ENCODE measurements at regions not wholly inside any gene's neighbourhood (a gene's known extent, or its start where the extent isn't known, plus 50 kb on each side); places are given as distances from the start of the nearest gene placed in this dataset.
"Not testable (repeated sequence)": the region's sequence is repeated elsewhere in the genome, so short reads cannot be mapped to it uniquely, and the experiment has no call there.

GRCh38 chrX:4642114-4642513, 928.7 kb upstream of the PRKX start:
- ATAC-seq (ENCODE audit: low read depth), result no peak
- H3K4me1 ChIP-seq (ENCODE audit: insufficient read depth, poor library complexity, severe bottlenecking), result no peaks in the 10 kb centered on the region
- no peaks in the 10 kb centered on the region for H3K36me3 ChIP-seq (ENCODE audit: low read depth)
- no peak for DNase-seq (ENCODE audit: low spot score)
- H3K27me3 ChIP-seq (ENCODE audit: insufficient read depth, poor library complexity, severe bottlenecking), result no peaks in the 10 kb centered on the region
- H3K4me3 ChIP-seq (ENCODE audit: severe bottlenecking), result no peak overlapping the region
- no peaks in the 10 kb centered on the region for H3K9me3 ChIP-seq (ENCODE audit: severe bottlenecking)
- TF ChIP-seq CTCF (IDR thresholded peaks at IDR 0.05; ENCODE audit: poor library complexity, severe bottlenecking), result no peak
- H3K27ac ChIP-seq (ENCODE audit: poor library complexity, severe bottlenecking), result no peak overlapping the region

DNA sequence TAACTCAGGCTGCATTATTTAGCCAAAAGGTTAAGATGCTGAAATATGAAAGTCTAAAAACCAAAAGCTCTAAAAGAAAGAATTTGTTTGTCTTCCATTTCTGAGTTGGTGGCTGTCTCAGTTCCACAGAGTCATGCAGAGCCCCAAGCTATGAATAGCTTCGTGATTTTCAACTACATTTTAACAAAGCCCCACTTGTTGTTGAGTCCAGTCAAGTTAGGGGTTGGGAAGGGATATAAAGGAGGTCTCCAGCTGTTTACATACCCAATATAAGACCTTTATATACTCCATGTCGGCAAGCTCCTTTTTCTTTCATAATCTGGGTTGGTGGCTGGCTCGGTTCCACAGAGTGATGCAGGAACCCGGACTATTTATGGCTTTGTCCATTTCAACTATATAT, 924.6 kb upstream of the PRKX start:
- H3K4me1 ChIP-seq (ENCODE audit: insufficient read depth, poor library complexity, severe bottlenecking), result no peaks in the 10 kb centered on the region
- no peaks in the 10 kb centered on the region for H3K27me3 ChIP-seq (ENCODE audit: insufficient read depth, poor library complexity, severe bottlenecking)
- no peak for TF ChIP-seq CTCF (IDR thresholded peaks at IDR 0.05; ENCODE audit: poor library complexity, severe bottlenecking)
- ATAC-seq (ENCODE audit: low read depth), result no peak
- H3K27ac ChIP-seq (ENCODE audit: poor library complexity, severe bottlenecking), result no peak overlapping the region
- H3K4me3 ChIP-seq (ENCODE audit: severe bottlenecking), result no peak overlapping the region
- H3K9me3 ChIP-seq (ENCODE audit: severe bottlenecking), result no peaks in the 10 kb centered on the region
- no peaks in the 10 kb centered on the region for H3K36me3 ChIP-seq (ENCODE audit: low read depth)
- no peak for DNase-seq (ENCODE audit: low spot score)

DNA sequence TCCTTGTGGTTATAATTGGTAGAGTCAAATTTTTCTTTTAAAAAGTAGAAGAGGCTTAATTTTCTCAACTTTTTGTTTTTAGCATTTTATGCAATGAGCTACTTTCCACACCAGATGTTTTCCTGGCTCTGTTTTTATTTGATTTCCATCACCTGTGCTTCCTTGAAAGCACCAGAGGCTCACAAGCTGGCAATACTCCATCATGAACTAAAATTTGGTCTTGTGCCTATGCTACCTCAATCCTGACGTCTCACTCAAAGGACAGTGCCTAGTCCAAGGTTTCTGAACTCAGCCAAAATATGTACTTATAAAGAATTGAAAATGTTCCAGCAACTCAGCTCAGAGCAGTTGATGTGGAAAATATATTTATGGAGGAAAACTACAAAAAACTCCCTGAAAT, 914.0 kb upstream of the PRKX start:
- no peak overlapping the region for H3K4me3 ChIP-seq (ENCODE audit: severe bottlenecking)
- H3K4me1 ChIP-seq (ENCODE audit: insufficient read depth, poor library complexity, severe bottlenecking), result no peaks in the 10 kb centered on the region
- no peaks in the 10 kb centered on the region for H3K36me3 ChIP-seq (ENCODE audit: low read depth)
- H3K9me3 ChIP-seq (ENCODE audit: severe bottlenecking), result no peaks in the 10 kb centered on the region
- DNase-seq (ENCODE audit: low spot score) (no peak), ATAC-seq (ENCODE audit: low read depth) (no peak)
- TF ChIP-seq CTCF (IDR thresholded peaks at IDR 0.05; ENCODE audit: poor library complexity, severe bottlenecking), result no peak
- H3K27me3 ChIP-seq (ENCODE audit: insufficient read depth, poor library complexity, severe bottlenecking), result no peaks in the 10 kb centered on the region
- H3K27ac ChIP-seq (ENCODE audit: poor library complexity, severe bottlenecking), result no peak overlapping the region

DNA sequence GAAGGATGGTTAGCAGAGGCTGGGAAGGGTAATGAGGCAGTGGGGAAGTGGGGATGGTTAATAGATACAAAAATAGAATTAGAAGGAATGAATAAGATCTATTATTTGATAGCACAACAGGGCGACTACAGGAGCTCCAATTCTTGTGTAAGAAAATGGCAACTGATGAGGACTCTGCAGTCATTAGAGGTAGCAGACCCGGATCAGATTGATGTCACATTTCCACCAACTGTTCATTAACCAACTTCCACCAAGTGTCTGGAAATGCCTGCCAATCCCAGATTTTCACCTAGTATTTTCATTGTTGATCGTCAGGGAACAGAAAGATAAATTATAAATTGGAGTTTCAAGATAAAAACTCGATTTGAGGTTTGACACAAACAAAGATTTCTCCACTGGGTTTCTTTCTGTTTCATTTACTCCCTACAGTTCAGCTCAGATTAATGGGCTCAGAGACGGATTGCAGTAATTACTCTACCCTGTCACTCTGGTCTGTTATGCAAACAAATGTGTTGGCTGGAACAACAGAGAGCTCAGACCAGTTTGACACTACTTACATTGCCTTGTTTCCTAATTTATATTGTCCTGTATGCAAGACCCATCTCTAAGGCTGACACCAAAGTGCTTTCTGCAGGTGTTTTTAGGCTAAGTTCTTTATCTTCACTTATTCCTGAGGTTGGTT, 909.2 kb upstream of the PRKX start:
- DNase-seq (ENCODE audit: low spot score), result no peak
- Histone ChIP-seq H3K27me3 (ENCODE audit: insufficient read depth, poor library complexity, severe bottlenecking) (no peaks in the 10 kb centered on the region), H3K4me3 (ENCODE audit: severe bottlenecking) (no peak overlapping the region), H3K4me1 (ENCODE audit: insufficient read depth, poor library complexity, severe bottlenecking) (no peaks in the 10 kb centered on the region), H3K27ac (ENCODE audit: poor library complexity, severe bottlenecking) (no peak overlapping the region), H3K36me3 (ENCODE audit: low read depth) (no peaks in the 10 kb centered on the region), H3K9me3 (ENCODE audit: severe bottlenecking) (no peaks in the 10 kb centered on the region)
- ATAC-seq (ENCODE audit: low read depth), result no peak
- TF ChIP-seq CTCF (IDR thresholded peaks at IDR 0.05; ENCODE audit: poor library complexity, severe bottlenecking), result no peak

DNA sequence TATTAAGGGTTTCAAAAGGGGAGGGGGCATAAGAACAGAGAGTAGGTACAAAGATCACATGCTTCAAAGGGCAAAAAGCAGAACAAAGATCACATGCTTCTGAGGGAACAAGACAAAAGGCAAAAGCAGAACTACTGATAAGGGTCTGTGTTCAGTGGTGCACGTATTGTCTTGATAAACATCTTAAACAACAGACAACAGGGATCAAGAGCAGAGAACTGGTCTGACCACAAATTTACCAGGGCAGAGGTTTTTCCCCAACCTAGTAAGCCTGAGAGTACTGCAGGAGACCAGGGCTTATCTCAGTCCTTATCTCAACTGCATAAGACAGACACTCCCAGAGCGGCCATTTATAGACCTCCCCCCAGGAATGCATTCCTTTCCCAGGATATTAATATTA, 900.2 kb upstream of the PRKX start:
- H3K4me3 ChIP-seq (ENCODE audit: severe bottlenecking); H3K27ac ChIP-seq (ENCODE audit: poor library complexity, severe bottlenecking); H3K27me3 ChIP-seq (ENCODE audit: insufficient read depth, poor library complexity, severe bottlenecking); H3K9me3 ChIP-seq (ENCODE audit: severe bottlenecking); H3K36me3 ChIP-seq (ENCODE audit: low read depth); DNase-seq (ENCODE audit: low spot score); ATAC-seq (ENCODE audit: low read depth); H3K4me1 ChIP-seq (ENCODE audit: insufficient read depth, poor library complexity, severe bottlenecking): not testable (repeated sequence)

All from RWPE2 (cell line).